NCI-H1694 treated with DMSO at 0.1 percent for 48 hours (cell line): ENCODE measurements at regions not wholly inside any gene's neighbourhood (a gene's known extent, or its start where the extent isn't known, plus 50 kb on each side); places are given as distances from the start of the nearest gene placed in this dataset.
"Not testable (repeated sequence)": the region's sequence is repeated elsewhere in the genome, so short reads cannot be mapped to it uniquely, and the experiment has no call there.

Source experiments
- DNase-seq: peaks from one replicate; lab custom pipeline; 2025; lab: John Stamatoyannopoulos, UW

- no peak for DNase-seq
Observed at GRCh38 chr9:108041551-108041950, 552.0 kb upstream of the KLF4 start.

GRCh38 chr9:108040783-108041182, 551.2 kb upstream of the KLF4 start:
- DNase-seq: no peak

- no peak for DNase-seq
Observed at GRCh38 chr9:108039493-108039892, 549.9 kb upstream of the KLF4 start.

- DNase-seq: no peak
Observed at GRCh38 chr9:108039012-108039411, 549.4 kb upstream of the KLF4 start.

- DNase-seq: no peak
Observed at GRCh38 chr9:108035487-108035886, 545.9 kb upstream of the KLF4 start.

- no peak for DNase-seq
Observed at GRCh38 chr9:108033976-108034964, 544.7 kb upstream of the KLF4 start.

GRCh38 chr9:108032079-108032478, 542.5 kb upstream of the KLF4 start:
- DNase-seq: not testable (repeated sequence)

GRCh38 chr9:108031221-108031620, 541.7 kb upstream of the KLF4 start:
- DNase-seq: not testable (repeated sequence)

GRCh38 chr9:108026718-108027117, 537.1 kb upstream of the KLF4 start:
- not testable (repeated sequence) for DNase-seq

GRCh38 chr9:108024604-108025003, 535.0 kb upstream of the KLF4 start:
- no peak for DNase-seq

GRCh38 chr9:108022246-108022935, 532.8 kb upstream of the KLF4 start:
- DNase-seq: no peak

- DNase-seq: no peak
Observed at GRCh38 chr9:108021096-108021710, 531.6 kb upstream of the KLF4 start.

- DNase-seq: no peak
Observed at GRCh38 chr9:108019821-108020220, 530.3 kb upstream of the KLF4 start.

- DNase-seq: no peak
Observed at GRCh38 chr9:108017671-108018070, 528.1 kb upstream of the KLF4 start.

- DNase-seq: no peak
Observed at GRCh38 chr9:108016446-108016845, 526.9 kb upstream of the KLF4 start.

GRCh38 chr9:108015690-108016089, 526.1 kb upstream of the KLF4 start:
- no peak for DNase-seq

GRCh38 chr9:108014353-108014752, 524.8 kb upstream of the KLF4 start:
- DNase-seq: no peak

- DNase-seq: no peak
Observed at GRCh38 chr9:108012886-108013665, 523.5 kb upstream of the KLF4 start.

GRCh38 chr9:108012405-108012804, 522.8 kb upstream of the KLF4 start:
- no peak for DNase-seq

GRCh38 chr9:108003526-108003925, 514.0 kb upstream of the KLF4 start:
- no peak for DNase-seq

GRCh38 chr9:108002371-108002956, 512.9 kb upstream of the KLF4 start:
- no peak for DNase-seq
